OCI-LY7 (cell line): ENCODE measurements at regions not wholly inside any gene's neighbourhood (a gene's known extent, or its start where the extent isn't known, plus 50 kb on each side); places are given as distances from the start of the nearest gene placed in this dataset.

Experiments used
- CTCF ChIP-seq: fragments of 200-600 bp; sonication (generic); conservative IDR thresholded peaks from 2 replicates; pipeline ENCODE4 v1.5.1; 2014; ENCODE audit warnings: mild to moderate bottlenecking, antibody characterized with exemption, low read length, moderate library complexity, mixed read lengths
- EZH2phosphoT487 ChIP-seq: fragments of 200-600 bp; sonication (generic); IDR thresholded peaks from 2 replicates; pipeline ENCODE4 v1.6.1; 2018; ENCODE audit warnings: low read depth, borderline replicate concordance, mild to moderate bottlenecking, mixed run types, antibody characterized with exemption, low read length, moderate library complexity, mixed read lengths

GRCh38 chr18:67961701-67962440 is 445.4 kb upstream of the DSEL start:
- TF ChIP-seq CTCF (no peak), EZH2phosphoT487 (no peak)
